ENCODE measurements at regions not wholly inside any gene's neighbourhood (a gene's known extent, or its start where the extent isn't known, plus 50 kb on each side); places are given as distances from the start of the nearest gene placed in this dataset.
"Not testable (repeated sequence)": the region's sequence is repeated elsewhere in the genome, so short reads cannot be mapped to it uniquely, and the experiment has no call there.

DNA sequence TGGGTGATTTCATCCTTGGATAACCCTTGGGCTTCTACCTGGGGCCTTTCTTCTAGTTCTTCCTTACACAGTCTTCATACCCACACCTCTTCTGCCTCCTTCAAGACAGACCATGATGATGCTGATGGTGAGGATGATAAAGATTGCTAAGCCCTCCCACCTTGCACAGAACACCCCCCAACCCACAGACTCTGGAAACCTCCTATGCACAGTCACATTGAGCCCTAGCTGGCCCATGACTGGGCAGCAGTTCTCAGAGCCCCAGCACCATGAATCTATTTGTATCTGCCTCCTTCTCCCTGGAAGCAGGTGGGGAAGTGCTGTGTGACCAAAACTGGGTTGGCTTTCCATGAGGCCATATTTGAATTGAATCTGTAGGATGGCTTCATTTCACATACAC, 99.8 kb downstream of the EN1 start:
- Histone ChIP-seq H3K4me3 (ENCODE audit: insufficient read depth, low read length, poor library complexity, severe bottlenecking) (no peak overlapping the region), H3K27me3 (ENCODE audit: low read length) (no peaks in the 10 kb centered on the region), H3F3A (ENCODE audit: insufficient read depth) (no peaks in the 10 kb centered on the region), H4K20me1 (ENCODE audit: low read depth, low read length) (no peaks in the 10 kb centered on the region), H3K79me2 (ENCODE audit: insufficient read depth, low read length) (no peaks in the 10 kb centered on the region), H3K9me3 (ENCODE audit: insufficient read depth, low read length) (peaks cover 11% of the 10 kb centered on the region; the same call in 1 of the 2 replicates), H3K27ac (ENCODE audit: low read depth, low read length) (no peak overlapping the region), H2AFZ (ENCODE audit: low read depth, low read length, severe bottlenecking) (no peak overlapping the region), H3K36me3 (ENCODE audit: low read length) (no peaks in the 10 kb centered on the region), H3K9ac (ENCODE audit: low read length) (no peak overlapping the region), H3K4me2 (ENCODE audit: low read depth, low read length, poor library complexity, severe bottlenecking) (no peak overlapping the region), H3K9me2 (replicated peaks; ENCODE audit: insufficient read depth, low read length) (0 out of 2 replicates have a peak, but pooled peaks cover 2% of the 10 kb centered on the region)
- TF ChIP-seq, protein P1, sequence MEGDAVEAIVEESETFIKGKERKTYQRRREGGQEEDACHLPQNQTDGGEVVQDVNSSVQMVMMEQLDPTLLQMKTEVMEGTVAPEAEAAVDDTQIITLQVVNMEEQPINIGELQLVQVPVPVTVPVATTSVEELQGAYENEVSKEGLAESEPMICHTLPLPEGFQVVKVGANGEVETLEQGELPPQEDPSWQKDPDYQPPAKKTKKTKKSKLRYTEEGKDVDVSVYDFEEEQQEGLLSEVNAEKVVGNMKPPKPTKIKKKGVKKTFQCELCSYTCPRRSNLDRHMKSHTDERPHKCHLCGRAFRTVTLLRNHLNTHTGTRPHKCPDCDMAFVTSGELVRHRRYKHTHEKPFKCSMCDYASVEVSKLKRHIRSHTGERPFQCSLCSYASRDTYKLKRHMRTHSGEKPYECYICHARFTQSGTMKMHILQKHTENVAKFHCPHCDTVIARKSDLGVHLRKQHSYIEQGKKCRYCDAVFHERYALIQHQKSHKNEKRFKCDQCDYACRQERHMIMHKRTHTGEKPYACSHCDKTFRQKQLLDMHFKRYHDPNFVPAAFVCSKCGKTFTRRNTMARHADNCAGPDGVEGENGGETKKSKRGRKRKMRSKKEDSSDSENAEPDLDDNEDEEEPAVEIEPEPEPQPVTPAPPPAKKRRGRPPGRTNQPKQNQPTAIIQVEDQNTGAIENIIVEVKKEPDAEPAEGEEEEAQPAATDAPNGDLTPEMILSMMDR (IDR thresholded peaks at IDR 0.05; ENCODE audit: insufficient read depth, low read length, poor library complexity, severe bottlenecking): no peak
- TF ChIP-seq EZH2phosphoT487 (conservative IDR thresholded peaks at IDR 0.05; ENCODE audit: low read length): no peak

DNA sequence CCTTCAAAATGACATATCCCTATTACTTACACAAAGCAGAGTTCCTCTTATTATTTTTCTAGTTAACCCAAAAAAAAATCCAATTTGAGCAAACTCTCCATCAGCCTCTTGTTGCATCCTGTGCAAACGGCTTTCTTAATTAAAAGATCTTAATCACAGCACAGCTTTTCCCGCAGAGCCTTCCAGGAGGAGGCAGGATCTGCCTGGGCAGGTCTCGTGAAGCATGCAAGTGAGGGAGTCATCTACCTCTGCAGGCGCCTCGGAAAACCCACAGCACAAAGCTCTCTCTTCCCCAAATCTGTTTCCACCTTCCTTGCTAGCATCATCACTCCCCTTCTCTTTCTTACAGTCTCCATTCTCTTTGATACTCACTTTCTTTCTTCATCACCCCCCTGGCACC, 100.4 kb downstream of the EN1 start:
- H3K27me3 ChIP-seq (ENCODE audit: low read length): no peaks in the 10 kb centered on the region
- H3K4me3 ChIP-seq (ENCODE audit: insufficient read depth, low read length, poor library complexity, severe bottlenecking): no peak overlapping the region
- H3K9ac ChIP-seq (ENCODE audit: low read length): no peak overlapping the region
- no peak overlapping the region for H2AFZ ChIP-seq (ENCODE audit: low read depth, low read length, severe bottlenecking)
- no peaks in the 10 kb centered on the region for H4K20me1 ChIP-seq (ENCODE audit: low read depth, low read length)
- no peaks in the 10 kb centered on the region for H3K36me3 ChIP-seq (ENCODE audit: low read length)
- H3K9me3 ChIP-seq (ENCODE audit: insufficient read depth, low read length): peaks cover 11% of the 10 kb centered on the region; the same call in 1 of the 2 replicates
- H3K79me2 ChIP-seq (ENCODE audit: insufficient read depth, low read length): no peaks in the 10 kb centered on the region
- TF ChIP-seq EZH2phosphoT487 (conservative IDR thresholded peaks at IDR 0.05; ENCODE audit: low read length): no peak
- TF ChIP-seq, protein P1 (IDR thresholded peaks at IDR 0.05; ENCODE audit: insufficient read depth, low read length, poor library complexity, severe bottlenecking): no peak
- H3K4me2 ChIP-seq (ENCODE audit: low read depth, low read length, poor library complexity, severe bottlenecking): no peak overlapping the region
- 0 out of 2 replicates have a peak, but pooled peaks cover 2% of the 10 kb centered on the region for H3K9me2 ChIP-seq (replicated peaks; ENCODE audit: insufficient read depth, low read length)
- no peaks in the 10 kb centered on the region for H3F3A ChIP-seq (ENCODE audit: insufficient read depth)
- no peak overlapping the region for H3K27ac ChIP-seq (ENCODE audit: low read depth, low read length)

DNA sequence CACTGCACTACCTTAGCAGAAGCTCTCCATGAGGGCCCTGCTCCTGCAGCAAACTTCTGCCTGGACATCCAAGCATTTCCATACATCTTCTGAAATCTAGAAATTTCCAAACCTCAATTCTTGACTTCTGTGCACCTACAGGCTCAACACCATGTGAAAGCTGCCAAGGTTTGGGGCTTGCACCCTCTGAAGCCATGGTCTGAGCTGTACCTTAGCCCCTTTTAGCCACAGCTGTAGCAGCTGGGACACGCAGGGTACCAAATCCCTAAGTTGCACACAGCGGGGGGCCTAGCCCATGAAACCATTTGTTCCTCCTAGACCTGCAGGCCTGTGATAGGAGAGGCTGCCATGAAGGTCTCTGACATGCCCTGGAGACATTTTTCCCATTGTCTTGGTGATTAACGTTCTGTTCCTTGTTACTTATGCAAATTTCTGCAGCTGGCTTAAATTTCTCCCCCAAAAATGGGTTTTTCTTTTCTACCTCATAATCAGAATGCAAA, 102.7 kb downstream of the EN1 start:
- not testable (repeated sequence) for H3K36me3 ChIP-seq (ENCODE audit: low read length); H3K27ac ChIP-seq (ENCODE audit: low read depth, low read length); H3K9ac ChIP-seq (ENCODE audit: low read length); H3K4me3 ChIP-seq (ENCODE audit: insufficient read depth, low read length, poor library complexity, severe bottlenecking); H3F3A ChIP-seq (ENCODE audit: insufficient read depth); H3K4me2 ChIP-seq (ENCODE audit: low read depth, low read length, poor library complexity, severe bottlenecking); H2AFZ ChIP-seq (ENCODE audit: low read depth, low read length, severe bottlenecking); H4K20me1 ChIP-seq (ENCODE audit: low read depth, low read length); H3K79me2 ChIP-seq (ENCODE audit: insufficient read depth, low read length); H3K27me3 ChIP-seq (ENCODE audit: low read length); H3K9me2 ChIP-seq (replicated peaks; ENCODE audit: insufficient read depth, low read length)
- H3K9me3 ChIP-seq (ENCODE audit: insufficient read depth, low read length): peaks cover 11% of the 10 kb centered on the region; the same call in 1 of the 2 replicates

- no peak overlapping the region for H3K4me3 ChIP-seq (ENCODE audit: insufficient read depth, low read length, poor library complexity, severe bottlenecking)
- H2AFZ ChIP-seq (ENCODE audit: low read depth, low read length, severe bottlenecking): no peak overlapping the region
- TF ChIP-seq EZH2phosphoT487 (conservative IDR thresholded peaks at IDR 0.05; ENCODE audit: low read length): no peak
- TF ChIP-seq, protein P1 (IDR thresholded peaks at IDR 0.05; ENCODE audit: insufficient read depth, low read length, poor library complexity, severe bottlenecking): no peak
- no peaks in the 10 kb centered on the region for H3K27me3 ChIP-seq (ENCODE audit: low read length)
- no peaks in the 10 kb centered on the region for H4K20me1 ChIP-seq (ENCODE audit: low read depth, low read length)
- no peaks in the 10 kb centered on the region for H3F3A ChIP-seq (ENCODE audit: insufficient read depth)
- H3K79me2 ChIP-seq (ENCODE audit: insufficient read depth, low read length): no peaks in the 10 kb centered on the region
- no peaks in the 10 kb centered on the region for H3K9me2 ChIP-seq (replicated peaks; ENCODE audit: insufficient read depth, low read length)
- no peaks in the 10 kb centered on the region for H3K36me3 ChIP-seq (ENCODE audit: low read length)
- H3K9me3 ChIP-seq (ENCODE audit: insufficient read depth, low read length): no peaks in the 10 kb centered on the region
- no peak overlapping the region for H3K9ac ChIP-seq (ENCODE audit: low read length)
- no peak overlapping the region for H3K27ac ChIP-seq (ENCODE audit: low read depth, low read length)
- no peak overlapping the region for H3K4me2 ChIP-seq (ENCODE audit: low read depth, low read length, poor library complexity, severe bottlenecking)
These were observed 108.7 kb downstream of the EN1 start for GRCh38 chr2:118738524-118739308.

All from SU-DHL-6 (cell line).